ENCODE measurements at regions not wholly inside any gene's neighbourhood (a gene's known extent, or its start where the extent isn't known, plus 50 kb on each side); places are given as distances from the start of the nearest gene placed in this dataset.

- FAIRE-seq (no peak), DNase-seq (ENCODE audit: insufficient read length, low spot score) (no peak)
- TF ChIP-seq POLR2A (IDR thresholded peaks at IDR 0.05; ENCODE audit: low read depth, low read length): no peak
Observed at GRCh38 chr5:60184606-60185005, 291.1 kb upstream of the PDE4D start.

GRCh38 chr5:60183881-60184280, 290.4 kb upstream of the PDE4D start:
- no peak for DNase-seq (ENCODE audit: insufficient read length, low spot score)
- FAIRE-seq: no peak
- TF ChIP-seq PAX5 (IDR thresholded peaks at IDR 0.05; ENCODE audit: insufficient read depth, low read length, severe bottlenecking) (no peak), SPI1 (IDR thresholded peaks at IDR 0.05; ENCODE audit: low read depth, low read length) (peak; percentile 29; the same call in 1 of the 2 replicates)

GRCh38 chr5:60178101-60178500, 284.6 kb upstream of the PDE4D start:
- FAIRE-seq (no peak), DNase-seq (ENCODE audit: insufficient read length, low spot score) (no peak)
- no peak for TF ChIP-seq POLR2A (IDR thresholded peaks at IDR 0.05; ENCODE audit: low read depth, low read length)
- TF ChIP-seq TAF1 (IDR thresholded peaks at IDR 0.05; ENCODE audit: low read depth, low read length): no peak
- TF ChIP-seq SPI1 (IDR thresholded peaks at IDR 0.05; ENCODE audit: low read depth, low read length): no peak
- TF ChIP-seq POU2F2 (IDR thresholded peaks at IDR 0.05; ENCODE audit: low read depth, low read length): no peak
- TF ChIP-seq PAX5 (IDR thresholded peaks at IDR 0.05; ENCODE audit: insufficient read depth, low read length, severe bottlenecking): no peak
- no peak for TF ChIP-seq POLR2AphosphoS5 (IDR thresholded peaks at IDR 0.05; ENCODE audit: low read depth, low read length)

- no peak for DNase-seq (ENCODE audit: insufficient read length, low spot score)
- TF ChIP-seq POU2F2 (IDR thresholded peaks at IDR 0.05; ENCODE audit: low read depth, low read length) (no peak), TAF1 (IDR thresholded peaks at IDR 0.05; ENCODE audit: low read depth, low read length) (no peak), SPI1 (IDR thresholded peaks at IDR 0.05; ENCODE audit: low read depth, low read length) (no peak), POLR2A (IDR thresholded peaks at IDR 0.05; ENCODE audit: low read depth, low read length) (no peak), PAX5 (IDR thresholded peaks at IDR 0.05; ENCODE audit: insufficient read depth, low read length, severe bottlenecking) (no peak), POLR2AphosphoS5 (IDR thresholded peaks at IDR 0.05; ENCODE audit: low read depth, low read length) (no peak)
- FAIRE-seq: no peak
Observed at GRCh38 chr5:60177596-60177995, 284.1 kb upstream of the PDE4D start.

GRCh38 chr5:60173667-60174066, 280.1 kb upstream of the PDE4D start:
- TF ChIP-seq POLR2A (IDR thresholded peaks at IDR 0.05; ENCODE audit: low read depth, low read length) (no peak), PAX5 (IDR thresholded peaks at IDR 0.05; ENCODE audit: insufficient read depth, low read length, severe bottlenecking) (no peak), POU2F2 (IDR thresholded peaks at IDR 0.05; ENCODE audit: low read depth, low read length) (no peak), SPI1 (IDR thresholded peaks at IDR 0.05; ENCODE audit: low read depth, low read length) (no peak), TAF1 (IDR thresholded peaks at IDR 0.05; ENCODE audit: low read depth, low read length) (no peak), POLR2AphosphoS5 (IDR thresholded peaks at IDR 0.05; ENCODE audit: low read depth, low read length) (no peak)
- FAIRE-seq (peak; percentile 23), DNase-seq (ENCODE audit: insufficient read length, low spot score) (no peak)

GRCh38 chr5:60163762-60164161, 270.2 kb upstream of the PDE4D start:
- no peak for FAIRE-seq
- DNase-seq (ENCODE audit: insufficient read length, low spot score): no peak
- TF ChIP-seq PAX5 (IDR thresholded peaks at IDR 0.05; ENCODE audit: insufficient read depth, low read length, severe bottlenecking): no peak
- no peak for TF ChIP-seq SPI1 (IDR thresholded peaks at IDR 0.05; ENCODE audit: low read depth, low read length)
- no peak for TF ChIP-seq POLR2A (IDR thresholded peaks at IDR 0.05; ENCODE audit: low read depth, low read length)
- no peak for TF ChIP-seq TAF1 (IDR thresholded peaks at IDR 0.05; ENCODE audit: low read depth, low read length)
- TF ChIP-seq POU2F2 (IDR thresholded peaks at IDR 0.05; ENCODE audit: low read depth, low read length): no peak
- no peak for TF ChIP-seq POLR2AphosphoS5 (IDR thresholded peaks at IDR 0.05; ENCODE audit: low read depth, low read length)

- TF ChIP-seq TAF1 (IDR thresholded peaks at IDR 0.05; ENCODE audit: low read depth, low read length): no peak
- TF ChIP-seq POLR2A (IDR thresholded peaks at IDR 0.05; ENCODE audit: low read depth, low read length): no peak
- TF ChIP-seq PAX5 (IDR thresholded peaks at IDR 0.05; ENCODE audit: insufficient read depth, low read length, severe bottlenecking): no peak
- TF ChIP-seq SPI1 (IDR thresholded peaks at IDR 0.05; ENCODE audit: low read depth, low read length): no peak
- TF ChIP-seq POLR2AphosphoS5 (IDR thresholded peaks at IDR 0.05; ENCODE audit: low read depth, low read length): no peak
- no peak for TF ChIP-seq POU2F2 (IDR thresholded peaks at IDR 0.05; ENCODE audit: low read depth, low read length)
- no peak for DNase-seq (ENCODE audit: insufficient read length, low spot score)
- no peak for FAIRE-seq
Observed at GRCh38 chr5:60162441-60162840, 268.9 kb upstream of the PDE4D start.

- TF ChIP-seq POLR2A (IDR thresholded peaks at IDR 0.05; ENCODE audit: low read depth, low read length) (no peak), POU2F2 (IDR thresholded peaks at IDR 0.05; ENCODE audit: low read depth, low read length) (no peak), POLR2AphosphoS5 (IDR thresholded peaks at IDR 0.05; ENCODE audit: low read depth, low read length) (no peak), TAF1 (IDR thresholded peaks at IDR 0.05; ENCODE audit: low read depth, low read length) (no peak), SPI1 (IDR thresholded peaks at IDR 0.05; ENCODE audit: low read depth, low read length) (no peak), PAX5 (IDR thresholded peaks at IDR 0.05; ENCODE audit: insufficient read depth, low read length, severe bottlenecking) (no peak)
- DNase-seq (ENCODE audit: insufficient read length, low spot score) (peak; percentile 7), FAIRE-seq (peak; percentile 77)
Observed at GRCh38 chr5:60161340-60161934, 267.9 kb upstream of the PDE4D start.

- no peak for TF ChIP-seq POU2F2 (IDR thresholded peaks at IDR 0.05; ENCODE audit: low read depth, low read length)
- DNase-seq (ENCODE audit: insufficient read length, low spot score): no peak
- no peak for FAIRE-seq
Observed at GRCh38 chr5:60149081-60149480, 255.6 kb upstream of the PDE4D start.

- TF ChIP-seq POLR2AphosphoS5 (IDR thresholded peaks at IDR 0.05; ENCODE audit: low read depth, low read length) (no peak), PAX5 (IDR thresholded peaks at IDR 0.05; ENCODE audit: insufficient read depth, low read length, severe bottlenecking) (no peak), SPI1 (IDR thresholded peaks at IDR 0.05; ENCODE audit: low read depth, low read length) (no peak), TAF1 (IDR thresholded peaks at IDR 0.05; ENCODE audit: low read depth, low read length) (no peak), POU2F2 (IDR thresholded peaks at IDR 0.05; ENCODE audit: low read depth, low read length) (no peak), POLR2A (IDR thresholded peaks at IDR 0.05; ENCODE audit: low read depth, low read length) (no peak)
- DNase-seq (ENCODE audit: insufficient read length, low spot score) (no peak), FAIRE-seq (no peak)
Observed at GRCh38 chr5:60148366-60148765, 254.8 kb upstream of the PDE4D start.

All from GM12891 (cell line).